Endodermal cell (in vitro differentiated cells): ENCODE measurements at regions not wholly inside any gene's neighbourhood (a gene's known extent, or its start where the extent isn't known, plus 50 kb on each side); places are given as distances from the start of the nearest gene placed in this dataset.

Experiments
- DNase-seq: peaks from one replicate; pipeline ENCODE4 v3.0.0-alpha.2; 2017
- H3K27ac ChIP-seq: 2 replicates; pipeline ENCODE4 v1.5.1; 2013; ENCODE audit warnings: mild to moderate bottlenecking, low read depth, low read length, moderate library complexity
- H3K27me3 ChIP-seq: 2 replicates; pipeline ENCODE4 v1.6.1; 2013; ENCODE audit warnings: mild to moderate bottlenecking, low read length, moderate library complexity; ENCODE audit not compliant: insufficient read depth, control insufficient read depth, poor library complexity, severe bottlenecking
- H3K36me3 ChIP-seq: 2 replicates; pipeline ENCODE4 v1.7.0; 2013; ENCODE audit warnings: mild to moderate bottlenecking, low read length, moderate library complexity; ENCODE audit not compliant: control insufficient read depth, insufficient read depth
- H3K4me1 ChIP-seq: one replicate; pipeline ENCODE4 v1.7.0; 2013; ENCODE audit warnings: low read length; ENCODE audit not compliant: control insufficient read depth, insufficient read depth
- H3K4me3 ChIP-seq: 2 replicates; pipeline ENCODE4 v1.5.1; 2013; ENCODE audit warnings: mild to moderate bottlenecking, low read length, moderate library complexity
- H3K9ac ChIP-seq: 2 replicates; pipeline ENCODE4 v1.6.1; 2013; ENCODE audit warnings: mild to moderate bottlenecking, low read length, moderate library complexity; ENCODE audit not compliant: poor library complexity, severe bottlenecking; ENCODE audit errors: extremely low read depth
- H3K9me3 ChIP-seq: 2 replicates; pipeline ENCODE4 v1.6.1; 2013; ENCODE audit warnings: mild to moderate bottlenecking, low read length, moderate library complexity; ENCODE audit not compliant: control insufficient read depth
- H3K27ac Mint-ChIP-seq: 2 replicates; pipeline ENCODE4 v1.8.0; 2020; ENCODE audit warnings: mixed read lengths
- H3K27me3 Mint-ChIP-seq: 2 replicates; pipeline ENCODE4 v1.8.0; 2021; ENCODE audit warnings: mild to moderate bottlenecking, mixed read lengths; ENCODE audit not compliant: insufficient read depth
- H3K36me3 Mint-ChIP-seq: 2 replicates; pipeline ENCODE4 v1.8.0; 2020; ENCODE audit warnings: low read depth, mixed read lengths
- H3K4me1 Mint-ChIP-seq: 2 replicates; pipeline ENCODE4 v1.8.0; 2020; ENCODE audit warnings: mixed read lengths
- H3K4me3 Mint-ChIP-seq: 2 replicates; pipeline ENCODE4 v1.8.0; 2020; ENCODE audit warnings: mild to moderate bottlenecking, moderate library complexity, mixed read lengths
- H3K9me3 Mint-ChIP-seq: 2 replicates; pipeline ENCODE4 v1.8.0; 2020; ENCODE audit warnings: mild to moderate bottlenecking, mixed read lengths
- WGBS, 2 experiments: methylation state at CpG; one replicate each; pipeline versions ENCODE4 v1.1.5 to v1.1.7; 2013; ENCODE audit warnings: missing lambda C conversion rate in 2 of 2, mixed read lengths in 1 of 2; ENCODE audit not compliant: insufficient coverage in 1 of 2, insufficient read length in 1 of 2; 5-methylcytosine and 5-hydroxymethylcytosine counted together
- TF ChIP-seq, protein P1 (sequence below): fragments of 200-600 bp; sonication (generic); conservative IDR thresholded peaks from 2 replicates; pipeline ENCODE4 v1.5.0; 2021; ENCODE audit warnings: antibody characterized with exemption, mild to moderate bottlenecking

DNA sequence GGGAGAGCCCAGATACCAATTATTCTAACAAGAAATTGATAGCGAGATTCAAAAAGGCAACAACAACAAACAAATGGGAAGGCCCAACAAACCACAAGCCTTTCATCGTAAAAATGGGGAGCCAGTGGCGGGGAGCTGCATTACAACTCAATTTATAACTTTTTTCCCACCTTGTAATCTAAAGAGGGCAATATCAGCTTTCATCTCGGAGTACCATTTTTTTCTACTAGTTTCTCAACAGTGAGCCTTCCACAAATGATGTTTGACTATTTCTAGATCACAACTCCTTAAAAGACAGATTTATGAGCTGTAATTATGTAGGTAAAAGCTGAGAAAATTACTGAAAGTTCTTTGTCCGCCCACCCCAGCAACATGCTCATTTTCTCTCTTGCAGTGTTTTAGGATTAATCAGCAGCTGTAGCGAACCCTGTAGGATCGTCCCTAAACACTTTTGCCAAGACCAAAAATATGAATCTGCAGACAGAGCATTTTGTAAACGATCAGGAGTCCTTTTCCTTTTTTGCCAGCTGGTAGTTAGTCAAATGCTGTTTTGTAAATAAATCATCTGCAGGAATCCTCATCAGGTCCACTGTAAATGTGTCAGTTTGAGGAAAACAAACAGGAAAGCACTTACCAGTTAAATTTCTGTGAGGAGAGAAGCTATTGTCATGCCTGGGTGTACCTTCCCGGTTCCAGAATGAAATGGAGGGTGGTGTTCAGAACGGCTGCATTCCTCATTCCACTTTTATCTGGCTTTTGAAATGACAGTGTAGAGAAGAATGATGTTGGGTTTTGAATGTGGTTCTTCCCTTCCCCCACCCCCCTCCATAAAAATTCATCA, 53.2 kb downstream of the EEF1B2 start:
- Histone ChIP-seq H3K4me1 (peaks cover 4% of the 10 kb centered on the region), H3K9me3 (no peaks in the 10 kb centered on the region), H3K36me3 (no peaks in the 10 kb centered on the region), H3K4me3 (no peak overlapping the region), H3K27ac (peak overlapping the region; percentile 18), H3K9ac (no peak overlapping the region), H3K27me3 (peaks cover 56% of the 10 kb centered on the region)
- Mint-ChIP-seq H3K4me1 (peaks cover 34% of the 10 kb centered on the region), H3K9me3 (no peaks in the 10 kb centered on the region), H3K36me3 (no peaks in the 10 kb centered on the region), H3K4me3 (no peak overlapping the region), H3K27me3 (peaks cover 48% of the 10 kb centered on the region), H3K27ac (peak overlapping the region; percentile 22)
- no peak for DNase-seq
- 48 to 51% methylated on average over 6 to 10 of the region's 10 CpGs for WGBS, 2 experiments
- TF ChIP-seq, protein P1, sequence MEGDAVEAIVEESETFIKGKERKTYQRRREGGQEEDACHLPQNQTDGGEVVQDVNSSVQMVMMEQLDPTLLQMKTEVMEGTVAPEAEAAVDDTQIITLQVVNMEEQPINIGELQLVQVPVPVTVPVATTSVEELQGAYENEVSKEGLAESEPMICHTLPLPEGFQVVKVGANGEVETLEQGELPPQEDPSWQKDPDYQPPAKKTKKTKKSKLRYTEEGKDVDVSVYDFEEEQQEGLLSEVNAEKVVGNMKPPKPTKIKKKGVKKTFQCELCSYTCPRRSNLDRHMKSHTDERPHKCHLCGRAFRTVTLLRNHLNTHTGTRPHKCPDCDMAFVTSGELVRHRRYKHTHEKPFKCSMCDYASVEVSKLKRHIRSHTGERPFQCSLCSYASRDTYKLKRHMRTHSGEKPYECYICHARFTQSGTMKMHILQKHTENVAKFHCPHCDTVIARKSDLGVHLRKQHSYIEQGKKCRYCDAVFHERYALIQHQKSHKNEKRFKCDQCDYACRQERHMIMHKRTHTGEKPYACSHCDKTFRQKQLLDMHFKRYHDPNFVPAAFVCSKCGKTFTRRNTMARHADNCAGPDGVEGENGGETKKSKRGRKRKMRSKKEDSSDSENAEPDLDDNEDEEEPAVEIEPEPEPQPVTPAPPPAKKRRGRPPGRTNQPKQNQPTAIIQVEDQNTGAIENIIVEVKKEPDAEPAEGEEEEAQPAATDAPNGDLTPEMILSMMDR, result peak; percentile 38

GRCh38 chr2:206213514-206213845, 53.8 kb downstream of the EEF1B2 start:
- TF ChIP-seq, protein P1, result no peak
- H3K9ac ChIP-seq, result no peak overlapping the region
- no peak for DNase-seq
- H3K36me3 Mint-ChIP-seq, result no peaks in the 10 kb centered on the region
- H3K4me3 Mint-ChIP-seq, result no peak overlapping the region
- H3K4me1 ChIP-seq, result peaks cover 4% of the 10 kb centered on the region
- 57% methylated on average over 4 of the region's 4 CpGs; no CpG with 5 or more reads in 1 of the 2 experiments for WGBS, 2 experiments
- peaks cover 60% of the 10 kb centered on the region for H3K27me3 ChIP-seq
- peaks cover 49% of the 10 kb centered on the region for H3K27me3 Mint-ChIP-seq
- H3K4me3 ChIP-seq, result no peak overlapping the region
- peak overlapping the region; percentile 14 for H3K27ac Mint-ChIP-seq
- peaks cover 36% of the 10 kb centered on the region for H3K4me1 Mint-ChIP-seq
- no peaks in the 10 kb centered on the region for H3K36me3 ChIP-seq
- no peaks in the 10 kb centered on the region for H3K9me3 Mint-ChIP-seq
- H3K27ac ChIP-seq, result peak overlapping the region; percentile 18
- H3K9me3 ChIP-seq, result no peaks in the 10 kb centered on the region

DNA sequence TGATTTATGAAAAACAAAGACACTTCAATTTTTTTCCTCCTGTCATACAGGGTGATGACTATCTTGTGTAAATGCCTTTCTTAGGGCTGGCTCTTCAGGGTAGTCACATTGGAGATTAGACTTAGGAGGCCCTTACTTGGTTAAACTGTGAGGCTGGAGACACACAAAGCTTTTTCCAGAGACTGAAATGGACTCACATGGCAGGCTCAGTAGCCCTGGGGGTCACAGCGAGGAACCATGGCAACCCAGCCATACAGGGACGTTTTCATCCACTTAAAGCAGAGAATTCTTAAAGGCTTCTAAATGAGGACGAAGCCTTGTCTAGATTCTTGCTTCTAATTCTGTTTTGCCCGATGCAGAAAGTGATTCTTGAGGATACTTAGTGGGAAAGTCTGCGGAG, 57.3 kb upstream of the ZDBF2 start:
- TF ChIP-seq, protein P1, result no peak
- DNase-seq, result no peak
- no peaks in the 10 kb centered on the region for H3K36me3 ChIP-seq
- H3K9me3 ChIP-seq, result peaks cover 5% of the 10 kb centered on the region
- H3K4me1 Mint-ChIP-seq, result peaks cover 25% of the 10 kb centered on the region
- H3K27me3 Mint-ChIP-seq, result peaks cover 31% of the 10 kb centered on the region
- no peak overlapping the region for H3K4me3 Mint-ChIP-seq
- no peaks in the 10 kb centered on the region for H3K36me3 Mint-ChIP-seq
- 62 to 80% methylated on average over 4 to 5 of the region's 5 CpGs for WGBS, 2 experiments
- H3K9me3 Mint-ChIP-seq, result no peaks in the 10 kb centered on the region
- H3K4me3 ChIP-seq, result no peak overlapping the region
- peak overlapping the region; percentile 71 for H3K27ac ChIP-seq
- peaks cover 4% of the 10 kb centered on the region for H3K4me1 ChIP-seq
- H3K27ac Mint-ChIP-seq, result no peak overlapping the region
- H3K27me3 ChIP-seq, result peaks cover 52% of the 10 kb centered on the region
- no peak overlapping the region for H3K9ac ChIP-seq
